ENCODE measurements at regions not wholly inside any gene's neighbourhood (a gene's known extent, or its start where the extent isn't known, plus 50 kb on each side); places are given as distances from the start of the nearest gene placed in this dataset.
A peak's percentile ranks its signal among the peaks of the same experiment; 100 is the strongest.
"Not testable (repeated sequence)": the region's sequence is repeated elsewhere in the genome, so short reads cannot be mapped to it uniquely, and the experiment has no call there.

GRCh38 chr2:89833780-89834117, 1142.3 kb downstream of the RPIA start:
- Histone ChIP-seq H3K27ac (ENCODE audit: low read depth, low read length) (no peak overlapping the region), H3K36me3 (ENCODE audit: control insufficient read depth, insufficient read depth, low read length) (no peaks in the 10 kb centered on the region), H3K27me3 (ENCODE audit: control insufficient read depth, insufficient read depth, low read length) (no peaks in the 10 kb centered on the region), H3K4me1 (ENCODE audit: control insufficient read depth, insufficient read depth, low read length) (no peaks in the 10 kb centered on the region), H3K4me3 (ENCODE audit: low read depth, low read length) (no peak overlapping the region; the same call in 1 of the 2 replicates), H3K9ac (ENCODE audit: low read depth, low read length) (no peak overlapping the region), H3K9me3 (ENCODE audit: control insufficient read depth, insufficient read depth, low read length) (no peaks in the 10 kb centered on the region)

- no peaks in the 10 kb centered on the region for H3K36me3 ChIP-seq (ENCODE audit: control insufficient read depth, insufficient read depth, low read length)
- no peaks in the 10 kb centered on the region for H3K9me3 ChIP-seq (ENCODE audit: control insufficient read depth, insufficient read depth, low read length)
- no peak overlapping the region for H3K9ac ChIP-seq (ENCODE audit: low read depth, low read length)
- H3K4me1 ChIP-seq (ENCODE audit: control insufficient read depth, insufficient read depth, low read length), result no peaks in the 10 kb centered on the region
- no peaks in the 10 kb centered on the region for H3K27me3 ChIP-seq (ENCODE audit: control insufficient read depth, insufficient read depth, low read length)
- no peak overlapping the region; the same call in 1 of the 2 replicates for H3K4me3 ChIP-seq (ENCODE audit: low read depth, low read length)
- H3K27ac ChIP-seq (ENCODE audit: low read depth, low read length), result no peak overlapping the region
Measured at GRCh38 chr2:89834306-89834705, 1142.8 kb downstream of the RPIA start.

GRCh38 chr2:89836326-89836725, 1144.9 kb downstream of the RPIA start:
- H3K9me3 ChIP-seq (ENCODE audit: control insufficient read depth, insufficient read depth, low read length); H3K27ac ChIP-seq (ENCODE audit: low read depth, low read length); H3K4me3 ChIP-seq (ENCODE audit: low read depth, low read length); H3K36me3 ChIP-seq (ENCODE audit: control insufficient read depth, insufficient read depth, low read length); H3K4me1 ChIP-seq (ENCODE audit: control insufficient read depth, insufficient read depth, low read length); H3K9ac ChIP-seq (ENCODE audit: low read depth, low read length); H3K27me3 ChIP-seq (ENCODE audit: control insufficient read depth, insufficient read depth, low read length): not testable (repeated sequence)

DNA sequence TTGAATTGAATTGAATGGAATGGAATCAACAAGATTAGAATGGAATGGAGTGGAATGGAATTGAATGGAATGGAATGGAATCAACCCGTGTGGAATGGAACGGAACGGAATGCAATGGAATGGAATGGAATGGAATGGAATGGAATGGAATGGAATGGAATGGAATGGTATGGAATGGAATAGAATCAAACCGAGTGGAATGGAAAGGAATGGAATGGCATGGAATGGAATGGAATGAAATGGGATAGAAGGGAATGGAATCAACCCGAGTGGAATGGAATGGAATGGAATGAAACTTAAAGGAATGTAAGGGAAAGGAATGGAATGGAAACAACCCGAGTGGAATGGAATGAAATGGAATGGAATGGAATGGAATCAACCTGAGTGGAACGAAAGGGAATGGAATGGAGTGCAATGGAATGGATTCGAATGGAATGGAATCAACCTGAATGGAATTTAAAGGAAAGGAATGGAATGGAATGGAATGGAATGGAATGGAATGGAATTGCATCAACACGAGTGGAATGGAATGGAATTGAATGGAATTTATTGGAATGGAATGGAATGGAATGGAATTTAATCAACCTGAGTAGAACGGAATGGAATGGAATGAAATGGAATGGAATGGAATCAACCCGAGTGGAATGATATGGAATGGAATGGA, 1146.6 kb downstream of the RPIA start:
- no peaks in the 10 kb centered on the region; the same call in 1 of the 2 replicates for H3K9me3 ChIP-seq (ENCODE audit: control insufficient read depth, insufficient read depth, low read length)
- no peak overlapping the region; the same call in none of the 2 replicates for H3K4me3 ChIP-seq (ENCODE audit: low read depth, low read length)
- H3K4me1 ChIP-seq (ENCODE audit: control insufficient read depth, insufficient read depth, low read length), result no peaks in the 10 kb centered on the region
- H3K27me3 ChIP-seq (ENCODE audit: control insufficient read depth, insufficient read depth, low read length), result no peaks in the 10 kb centered on the region
- no peak overlapping the region for H3K9ac ChIP-seq (ENCODE audit: low read depth, low read length)
- H3K36me3 ChIP-seq (ENCODE audit: control insufficient read depth, insufficient read depth, low read length), result no peaks in the 10 kb centered on the region
- H3K27ac ChIP-seq (ENCODE audit: low read depth, low read length), result no peak overlapping the region

- H3K9ac ChIP-seq (ENCODE audit: low read depth, low read length); H3K27me3 ChIP-seq (ENCODE audit: control insufficient read depth, insufficient read depth, low read length); H3K27ac ChIP-seq (ENCODE audit: low read depth, low read length); H3K36me3 ChIP-seq (ENCODE audit: control insufficient read depth, insufficient read depth, low read length); H3K4me1 ChIP-seq (ENCODE audit: control insufficient read depth, insufficient read depth, low read length): not testable (repeated sequence)
- Histone ChIP-seq H3K9me3 (ENCODE audit: control insufficient read depth, insufficient read depth, low read length) (peaks cover 19% of the 10 kb centered on the region), H3K4me3 (ENCODE audit: low read depth, low read length) (peak overlapping the region; percentile 1)
Measured at GRCh38 chr2:89840175-89840574, 1148.7 kb downstream of the RPIA start.

DNA sequence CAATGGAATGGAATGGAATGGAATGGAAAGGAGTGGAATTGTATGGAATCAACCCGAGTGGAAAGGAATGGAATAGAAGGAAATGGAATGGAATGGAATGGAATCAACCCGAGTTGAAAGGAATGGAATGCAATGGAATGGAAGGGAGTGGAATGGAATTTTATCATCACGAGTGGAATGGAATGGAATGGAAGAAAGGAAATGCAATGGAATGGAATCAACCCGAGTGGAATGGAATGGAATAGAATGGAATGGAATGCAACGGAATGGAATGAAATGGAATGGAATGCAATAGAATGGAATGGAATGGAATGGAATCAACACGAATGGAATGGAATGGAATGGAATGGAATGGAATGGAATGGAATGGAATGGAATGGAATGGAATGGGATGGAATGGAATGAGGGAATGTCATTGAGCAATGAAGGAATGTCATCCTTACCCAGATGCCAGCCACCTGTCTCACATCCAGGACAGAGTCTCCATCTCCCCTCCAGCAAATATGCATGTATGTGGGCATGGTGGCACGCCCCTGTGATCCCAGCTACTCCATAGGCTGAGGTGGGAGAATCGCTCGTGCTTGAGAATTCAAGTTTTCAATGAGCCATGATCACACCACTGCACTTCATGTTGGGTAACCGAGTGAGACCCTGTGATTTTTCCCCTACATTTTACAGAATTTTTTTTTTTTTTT, 1149.5 kb downstream of the RPIA start:
- not testable (repeated sequence) for H3K9ac ChIP-seq (ENCODE audit: low read depth, low read length); H3K36me3 ChIP-seq (ENCODE audit: control insufficient read depth, insufficient read depth, low read length); H3K27ac ChIP-seq (ENCODE audit: low read depth, low read length); H3K27me3 ChIP-seq (ENCODE audit: control insufficient read depth, insufficient read depth, low read length); H3K4me1 ChIP-seq (ENCODE audit: control insufficient read depth, insufficient read depth, low read length); H3K4me3 ChIP-seq (ENCODE audit: low read depth, low read length)
- peaks cover 26% of the 10 kb centered on the region for H3K9me3 ChIP-seq (ENCODE audit: control insufficient read depth, insufficient read depth, low read length)

DNA sequence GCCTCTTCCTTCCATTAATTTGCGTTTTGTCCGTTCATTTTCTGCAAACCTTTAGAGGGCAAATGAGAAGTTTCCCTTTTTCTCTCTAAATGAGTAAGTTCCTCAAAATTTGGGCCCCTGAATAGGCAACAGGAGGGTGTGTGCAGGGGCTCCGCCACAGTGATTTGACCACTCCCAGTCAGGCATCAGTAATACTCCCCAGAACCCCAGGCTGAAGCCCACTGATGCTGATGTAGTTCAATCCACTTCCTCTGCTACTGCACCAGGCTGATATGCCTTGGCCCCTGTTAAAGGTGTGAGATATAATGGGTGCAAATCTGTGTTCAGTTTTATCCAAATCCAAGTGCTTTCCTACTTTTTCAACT, 1150.0 kb downstream of the RPIA start:
- H3K27ac ChIP-seq (ENCODE audit: low read depth, low read length), result no peak overlapping the region
- H3K36me3 ChIP-seq (ENCODE audit: control insufficient read depth, insufficient read depth, low read length), result no peaks in the 10 kb centered on the region
- H3K9ac ChIP-seq (ENCODE audit: low read depth, low read length), result no peak overlapping the region
- peaks cover 32% of the 10 kb centered on the region for H3K9me3 ChIP-seq (ENCODE audit: control insufficient read depth, insufficient read depth, low read length)
- H3K27me3 ChIP-seq (ENCODE audit: control insufficient read depth, insufficient read depth, low read length), result no peaks in the 10 kb centered on the region
- H3K4me3 ChIP-seq (ENCODE audit: low read depth, low read length), result no peak overlapping the region
- H3K4me1 ChIP-seq (ENCODE audit: control insufficient read depth, insufficient read depth, low read length), result no peaks in the 10 kb centered on the region

GRCh38 chr2:89842180-89842908, 1150.9 kb downstream of the RPIA start:
- peaks cover 41% of the 10 kb centered on the region for H3K9me3 ChIP-seq (ENCODE audit: control insufficient read depth, insufficient read depth, low read length)
- no peak overlapping the region for H3K27ac ChIP-seq (ENCODE audit: low read depth, low read length)
- no peaks in the 10 kb centered on the region for H3K4me1 ChIP-seq (ENCODE audit: control insufficient read depth, insufficient read depth, low read length)
- no peaks in the 10 kb centered on the region for H3K27me3 ChIP-seq (ENCODE audit: control insufficient read depth, insufficient read depth, low read length)
- no peaks in the 10 kb centered on the region for H3K36me3 ChIP-seq (ENCODE audit: control insufficient read depth, insufficient read depth, low read length)
- no peak overlapping the region for H3K4me3 ChIP-seq (ENCODE audit: low read depth, low read length)
- no peak overlapping the region for H3K9ac ChIP-seq (ENCODE audit: low read depth, low read length)

GRCh38 chr2:89844221-89844943, 1152.9 kb downstream of the RPIA start:
- Histone ChIP-seq H3K4me3 (ENCODE audit: low read depth, low read length) (peak overlapping the region; percentile 4; the same call in 1 of the 2 replicates), H3K9me3 (ENCODE audit: control insufficient read depth, insufficient read depth, low read length) (peaks cover 61% of the 10 kb centered on the region), H3K9ac (ENCODE audit: low read depth, low read length) (no peak overlapping the region), H3K36me3 (ENCODE audit: control insufficient read depth, insufficient read depth, low read length) (no peaks in the 10 kb centered on the region), H3K27ac (ENCODE audit: low read depth, low read length) (no peak overlapping the region), H3K27me3 (ENCODE audit: control insufficient read depth, insufficient read depth, low read length) (no peaks in the 10 kb centered on the region), H3K4me1 (ENCODE audit: control insufficient read depth, insufficient read depth, low read length) (no peaks in the 10 kb centered on the region)

- Histone ChIP-seq H3K27me3 (ENCODE audit: control insufficient read depth, insufficient read depth, low read length) (no peaks in the 10 kb centered on the region), H3K36me3 (ENCODE audit: control insufficient read depth, insufficient read depth, low read length) (no peaks in the 10 kb centered on the region), H3K9me3 (ENCODE audit: control insufficient read depth, insufficient read depth, low read length) (peaks cover 72% of the 10 kb centered on the region), H3K9ac (ENCODE audit: low read depth, low read length) (no peak overlapping the region), H3K4me1 (ENCODE audit: control insufficient read depth, insufficient read depth, low read length) (no peaks in the 10 kb centered on the region), H3K4me3 (ENCODE audit: low read depth, low read length) (0 out of 2 replicates have a peak overlapping the region, but pooled peaks have one; percentile 3), H3K27ac (ENCODE audit: low read depth, low read length) (no peak overlapping the region)
Measured at GRCh38 chr2:89845532-89845931, 1154.1 kb downstream of the RPIA start.

Data from HUES48 (cell line).